ENCODE measurements at regions not wholly inside any gene's neighbourhood (a gene's known extent, or its start where the extent isn't known, plus 50 kb on each side); places are given as distances from the start of the nearest gene placed in this dataset.
"Not testable (repeated sequence)": the region's sequence is repeated elsewhere in the genome, so short reads cannot be mapped to it uniquely, and the experiment has no call there.

GRCh38 chr7:81111358-81111757, 192.5 kb upstream of the SEMA3C start:
- no peak for DNase-seq

GRCh38 chr7:81110673-81111072, 191.8 kb upstream of the SEMA3C start:
- DNase-seq: no peak

- DNase-seq: no peak
These were observed 179.4 kb upstream of the SEMA3C start for GRCh38 chr7:81098213-81098612.

GRCh38 chr7:81094952-81095351, 176.1 kb upstream of the SEMA3C start:
- DNase-seq: no peak

- no peak for DNase-seq
These were observed 162.8 kb upstream of the SEMA3C start for GRCh38 chr7:81081616-81082015.

GRCh38 chr7:81080553-81080952, 161.7 kb upstream of the SEMA3C start:
- no peak for DNase-seq

- no peak for DNase-seq
These were observed 160.9 kb upstream of the SEMA3C start for GRCh38 chr7:81079746-81080145.

GRCh38 chr7:81075150-81075549, 156.3 kb upstream of the SEMA3C start:
- no peak for DNase-seq

- no peak for DNase-seq
These were observed 155.6 kb upstream of the SEMA3C start for GRCh38 chr7:81074406-81074805.

- DNase-seq: no peak
These were observed 155.0 kb upstream of the SEMA3C start for GRCh38 chr7:81073931-81074251.

- DNase-seq: no peak
These were observed 152.1 kb upstream of the SEMA3C start for GRCh38 chr7:81070956-81071355.

- no peak for DNase-seq
These were observed 147.9 kb upstream of the SEMA3C start for GRCh38 chr7:81066797-81067196.

GRCh38 chr7:81064426-81064825, 145.6 kb upstream of the SEMA3C start:
- DNase-seq: no peak

- DNase-seq: no peak
These were observed 143.9 kb upstream of the SEMA3C start for GRCh38 chr7:81062755-81063154.

- not testable (repeated sequence) for DNase-seq
These were observed 138.6 kb upstream of the SEMA3C start for GRCh38 chr7:81057469-81057868.

- no peak for DNase-seq
These were observed 134.8 kb upstream of the SEMA3C start for GRCh38 chr7:81053623-81054022.

- DNase-seq: no peak
These were observed 133.1 kb upstream of the SEMA3C start for GRCh38 chr7:81051811-81052413.

GRCh38 chr7:81045491-81046030, 126.7 kb upstream of the SEMA3C start:
- DNase-seq: no peak

- not testable (repeated sequence) for DNase-seq
These were observed 123.8 kb upstream of the SEMA3C start for GRCh38 chr7:81042646-81043045.

GRCh38 chr7:81040496-81040895, 121.6 kb upstream of the SEMA3C start:
- DNase-seq: no peak

- no peak for DNase-seq
These were observed 118.0 kb upstream of the SEMA3C start for GRCh38 chr7:81036871-81037270.

GRCh38 chr7:81036057-81036456, 117.2 kb upstream of the SEMA3C start:
- no peak for DNase-seq

- no peak for DNase-seq
These were observed 113.1 kb upstream of the SEMA3C start for GRCh38 chr7:81031996-81032395.

GRCh38 chr7:81031243-81031642, 112.4 kb upstream of the SEMA3C start:
- DNase-seq: no peak

- DNase-seq: no peak
These were observed 111.6 kb upstream of the SEMA3C start for GRCh38 chr7:81030472-81030871.

- no peak for DNase-seq
These were observed 110.7 kb upstream of the SEMA3C start for GRCh38 chr7:81029511-81029910.
